NCI-H1105 treated with DMSO at 0.1 percent for 48 hours (cell line): ENCODE measurements at regions not wholly inside any gene's neighbourhood (a gene's known extent, or its start where the extent isn't known, plus 50 kb on each side); places are given as distances from the start of the nearest gene placed in this dataset.
"Not testable (repeated sequence)": the region's sequence is repeated elsewhere in the genome, so short reads cannot be mapped to it uniquely, and the experiment has no call there.

ENCODE experiments used
- DNase-seq: peaks from one replicate; lab custom pipeline; 2025; lab: John Stamatoyannopoulos, UW

GRCh38 chr6:28768187-28768913 is 155.4 kb downstream of the TRIM27 start:
- DNase-seq: no peak

DNA sequence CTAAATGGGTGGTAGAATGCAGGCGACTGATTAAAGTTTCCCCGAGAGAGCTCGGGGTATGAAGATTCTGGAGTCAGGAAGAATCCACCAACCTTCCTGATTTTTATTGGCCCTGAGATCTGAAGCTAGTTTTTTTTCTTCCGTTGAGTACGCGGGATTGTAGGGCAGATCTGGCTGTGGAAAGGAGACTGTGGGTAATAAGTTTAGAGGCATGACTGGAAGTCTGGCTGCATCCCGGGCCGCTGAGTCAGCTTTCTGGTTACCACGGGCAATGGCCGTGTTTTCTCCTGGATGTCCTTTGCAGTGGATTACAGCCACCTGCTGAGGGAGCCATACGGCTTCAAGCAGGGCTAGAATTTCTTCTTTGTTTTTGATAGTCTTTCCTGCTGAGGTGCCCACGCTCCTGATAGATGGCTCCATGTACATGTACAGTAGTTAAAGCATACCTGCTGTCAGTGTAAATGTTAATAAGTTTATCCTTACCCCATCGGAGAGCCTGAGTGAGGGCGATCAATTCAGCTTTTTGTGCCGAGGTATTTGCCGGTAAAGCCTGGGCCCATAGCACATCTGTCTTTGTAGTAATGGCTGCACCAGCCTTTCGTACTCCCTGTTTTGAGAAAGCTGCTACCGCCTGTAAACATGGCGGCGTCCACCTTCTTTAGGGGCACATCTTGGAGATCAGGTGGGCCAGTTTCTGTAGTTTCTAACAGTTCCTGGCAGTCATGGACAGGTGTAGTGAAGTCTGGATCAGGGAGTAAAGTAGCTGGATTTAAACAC is 154.0 kb downstream of the TRIM27 start:
- DNase-seq: no peak

- DNase-seq: no peak
Observed at GRCh38 chr6:28770732-28771131, 153.1 kb downstream of the TRIM27 start.

DNA sequence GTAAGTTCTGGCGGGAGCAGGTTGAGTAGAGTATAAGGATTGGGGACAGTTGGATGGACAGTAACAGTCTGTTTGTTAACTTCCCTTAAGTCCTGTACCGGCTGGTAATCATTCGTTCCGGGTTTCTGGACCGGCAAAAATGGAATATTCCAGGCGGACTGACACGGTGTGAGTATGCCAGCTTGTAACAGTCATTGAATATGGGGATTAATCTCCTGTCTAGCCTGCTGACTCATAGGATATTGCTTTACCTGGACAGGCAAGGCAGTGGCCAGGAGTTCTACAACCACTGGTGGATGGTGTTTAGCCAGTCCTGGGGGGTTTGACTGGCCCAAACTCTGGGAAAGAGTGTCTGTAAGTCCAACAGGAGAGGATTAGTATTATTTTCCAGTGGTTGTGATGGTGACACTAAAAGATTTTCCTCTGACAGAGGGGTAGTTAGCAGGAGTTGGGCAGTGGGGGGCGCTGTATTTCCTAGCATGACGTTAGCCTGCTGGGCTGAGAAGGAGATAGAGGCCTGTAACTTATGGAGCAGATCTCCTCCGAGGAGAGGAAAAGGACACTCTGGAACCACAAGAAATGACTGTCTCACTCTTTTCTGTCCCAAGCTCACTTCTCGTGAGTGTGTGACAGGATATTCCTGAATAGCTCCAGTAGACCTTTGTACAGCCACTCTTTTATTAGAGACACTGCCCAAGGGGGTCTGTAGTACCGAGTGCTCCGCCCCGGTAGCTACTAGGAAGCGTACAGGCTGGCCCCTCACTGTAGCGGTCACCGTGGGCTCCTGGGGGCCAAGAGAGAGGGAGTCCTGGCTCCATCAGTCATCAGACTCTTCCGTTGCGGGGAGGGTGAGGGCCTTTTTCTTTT is 152.2 kb downstream of the TRIM27 start:
- DNase-seq: no peak

GRCh38 chr6:28772480-28773381 is 151.1 kb downstream of the TRIM27 start:
- DNase-seq: no peak

DNA sequence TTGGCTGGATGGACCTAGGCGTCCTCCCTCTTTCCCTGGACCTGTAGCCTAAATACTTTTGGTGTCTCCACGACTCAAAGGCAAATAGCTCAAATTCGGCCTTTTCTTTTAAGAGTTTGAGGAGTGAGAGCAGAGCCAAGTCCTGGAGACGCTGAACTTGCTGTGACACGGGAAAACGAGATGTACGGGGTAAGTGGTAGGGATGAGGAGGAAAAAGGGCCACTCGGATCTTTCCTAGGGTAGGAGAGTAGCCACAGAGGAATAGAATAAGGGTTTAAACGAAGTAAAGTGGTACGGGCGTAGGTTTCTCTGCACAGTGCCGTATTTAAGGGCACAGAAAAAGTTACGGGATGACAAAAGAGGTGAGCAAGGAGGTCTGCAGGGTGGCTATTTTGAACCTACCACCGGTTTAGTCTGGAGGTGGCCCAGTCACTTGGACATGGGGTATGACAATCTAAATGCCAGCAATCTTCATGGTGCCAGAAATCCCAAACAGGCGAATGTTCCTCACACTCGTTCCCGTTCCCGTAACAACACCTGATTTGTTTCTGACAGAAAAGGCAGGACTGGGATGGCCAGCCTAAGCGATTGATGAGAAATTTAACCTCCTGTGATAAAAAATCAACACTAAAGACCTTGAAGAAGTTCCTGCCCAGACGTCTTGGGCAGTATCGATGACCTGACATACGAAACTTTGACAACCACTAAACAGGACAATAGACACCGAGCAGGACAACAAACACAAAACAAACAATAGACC is 149.3 kb downstream of the TRIM27 start:
- no peak for DNase-seq

DNA sequence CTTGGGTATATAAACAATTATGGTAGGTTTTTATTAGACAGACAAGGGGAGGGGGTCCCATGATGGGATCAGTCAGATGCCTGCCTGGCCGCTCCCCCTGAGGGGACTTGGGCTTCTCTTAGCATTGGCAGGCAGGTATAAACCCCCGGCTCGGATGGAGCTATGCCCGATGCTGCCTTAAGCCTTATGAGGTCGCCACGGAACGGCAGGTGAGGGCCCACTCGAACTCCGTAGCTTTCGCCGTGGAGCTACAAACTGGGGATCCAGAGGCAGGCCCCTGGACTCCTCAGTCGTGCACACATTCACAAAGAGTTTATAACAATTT is 148.8 kb downstream of the TRIM27 start:
- no peak for DNase-seq

DNA sequence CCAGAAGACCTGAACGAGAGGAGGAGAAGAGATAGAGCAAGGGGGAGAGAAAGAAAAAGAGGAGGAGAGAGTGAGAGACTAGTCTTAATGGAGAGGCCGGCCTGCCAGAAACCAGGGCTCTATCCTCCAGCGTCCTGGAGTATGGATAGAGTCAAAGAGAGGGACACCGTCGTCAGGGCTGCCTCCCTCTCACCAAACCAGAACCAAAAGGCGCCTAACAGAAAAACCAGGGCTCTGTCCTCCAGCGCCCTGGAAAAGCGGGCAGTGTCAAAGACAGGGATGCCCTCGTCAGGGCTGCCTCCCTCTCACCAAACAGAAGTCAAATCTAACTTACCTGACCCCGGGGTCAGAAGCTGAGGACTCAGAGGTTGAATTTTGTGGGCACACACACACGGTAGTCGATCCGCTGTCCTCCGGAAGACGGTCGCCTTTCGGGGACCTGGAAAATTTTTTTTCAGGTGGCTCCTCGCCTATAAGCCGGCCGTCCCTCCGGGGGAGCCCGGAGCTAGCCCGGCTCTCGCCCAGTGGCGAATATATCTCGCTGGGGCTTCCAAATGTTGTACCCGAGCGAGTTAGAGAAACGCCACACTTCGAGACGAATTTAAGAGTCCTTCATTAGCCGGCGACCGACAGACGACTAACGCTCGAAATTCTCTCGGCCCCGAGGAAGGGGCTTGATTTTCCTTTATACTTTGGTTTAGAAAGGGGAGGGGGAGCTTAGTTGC is 148.2 kb downstream of the TRIM27 start:
- DNase-seq: no peak

DNA sequence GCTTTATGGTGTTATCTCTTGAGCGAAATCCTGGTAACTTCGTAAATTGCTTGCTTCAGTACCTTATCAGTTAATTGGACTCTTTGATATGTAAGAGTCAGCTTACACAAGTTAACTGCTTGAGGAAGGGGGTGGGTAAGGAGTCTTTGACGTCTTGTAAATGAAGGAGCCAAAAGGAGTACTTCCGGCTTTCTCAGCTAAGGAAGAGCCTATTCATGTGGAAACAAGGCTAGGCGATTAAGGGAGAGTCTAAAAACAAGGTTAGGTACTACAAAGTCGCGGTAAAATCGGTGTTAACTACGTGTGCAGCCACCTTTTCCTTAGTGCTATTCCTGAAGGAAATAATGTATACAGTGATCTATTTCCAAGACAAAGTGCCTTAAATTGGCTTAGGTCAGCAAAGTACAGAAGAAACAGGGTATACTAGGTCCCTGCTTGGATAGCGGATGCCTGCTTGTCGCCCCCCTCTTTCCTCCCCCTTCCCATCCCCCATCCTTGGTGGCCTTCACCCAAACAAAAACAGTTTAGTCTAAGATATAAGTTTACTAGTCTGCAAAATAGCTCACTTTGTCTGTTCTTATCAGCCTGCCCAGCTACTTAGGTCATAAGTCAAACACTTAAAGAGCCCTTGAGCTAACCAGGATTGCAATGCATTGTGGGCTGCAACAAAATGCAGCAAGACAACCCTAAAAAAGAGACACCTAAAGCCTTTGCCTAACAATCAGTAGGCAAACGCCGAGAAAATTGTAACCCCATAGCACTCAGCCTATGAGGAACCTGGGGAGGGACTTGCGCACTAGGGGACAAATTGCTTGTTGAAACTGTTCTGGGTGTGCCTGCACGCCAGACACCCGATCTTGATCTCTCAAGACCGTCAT is 147.3 kb downstream of the TRIM27 start:
- peak; percentile 71 for DNase-seq

GRCh38 chr6:28777147-28777461 is 146.7 kb downstream of the TRIM27 start:
- DNase-seq: no peak

- no peak for DNase-seq
Observed at GRCh38 chr6:28782113-28782673, 141.6 kb downstream of the TRIM27 start.

GRCh38 chr6:28785962-28786679 is 137.7 kb downstream of the TRIM27 start:
- DNase-seq: no peak

GRCh38 chr6:28789553-28790083 is 134.2 kb downstream of the TRIM27 start:
- DNase-seq: peak; percentile 82

GRCh38 chr6:28791002-28791383 is 132.8 kb downstream of the TRIM27 start:
- no peak for DNase-seq

GRCh38 chr6:28794175-28795002 is 129.4 kb downstream of the TRIM27 start:
- peak; percentile 61 for DNase-seq

- not testable (repeated sequence) for DNase-seq
Observed at GRCh38 chr6:28800647-28801046, 123.1 kb downstream of the TRIM27 start.
